ENCODE measurements at regions not wholly inside any gene's neighbourhood (a gene's known extent, or its start where the extent isn't known, plus 50 kb on each side); places are given as distances from the start of the nearest gene placed in this dataset.

DNA sequence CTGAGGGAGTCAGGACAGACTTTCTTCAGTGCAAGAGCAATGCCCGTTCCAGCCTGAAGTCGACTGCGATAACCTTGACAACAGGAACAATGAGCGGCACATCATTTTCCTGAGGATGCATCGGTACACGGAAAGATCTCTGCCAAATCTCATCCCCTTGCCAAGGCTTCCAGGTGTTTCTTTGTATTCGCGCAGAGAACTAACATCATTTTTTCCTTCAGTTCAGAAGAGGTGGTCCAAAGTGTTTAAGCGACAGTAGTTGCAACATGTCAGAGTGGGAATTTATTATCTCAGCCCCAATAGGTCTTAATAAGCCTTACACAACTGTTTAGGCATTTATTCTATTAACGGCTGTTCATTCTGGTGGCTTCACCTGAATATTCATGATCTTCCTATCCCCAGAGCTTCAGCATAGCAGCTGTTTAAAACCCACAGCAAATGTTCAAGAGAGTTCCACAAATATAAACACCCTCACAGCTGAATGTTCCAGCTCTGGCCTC is 129.7 kb upstream of the NFIA start:
- ChIA-PET CTCF (ENCODE audit: unreplicated experiment) (no interaction called here), POLR2A (no interaction called here)
- H2AFZ ChIP-seq (ENCODE audit: low read length) = no peak overlapping the region
- H3K9me2 ChIP-seq (ENCODE audit: insufficient read depth, low read length) = no peaks in the 10 kb centered on the region
- H3K9me3 ChIP-seq (ENCODE audit: low read length) = no peaks in the 10 kb centered on the region
- no TSS peak for BruUV-seq (replicated peaks)
- DNase-seq (ENCODE audit: low spot score) = no peak
- no peaks in the 10 kb centered on the region for H4K20me1 ChIP-seq (ENCODE audit: insufficient read depth, low read length)
- no peaks in the 10 kb centered on the region for H3K79me2 ChIP-seq (ENCODE audit: insufficient read depth, low read depth, low read length)
- no peak overlapping the region for H3K4me2 ChIP-seq (ENCODE audit: low read length)
- no peaks in the 10 kb centered on the region for H3K4me1 ChIP-seq (ENCODE audit: insufficient read depth, low read length, poor library complexity, severe bottlenecking)
- H3K27ac ChIP-seq (ENCODE audit: low read depth, low read length, poor library complexity, severe bottlenecking) = no peak overlapping the region
- no peak for TF ChIP-seq EZH2phosphoT487 (IDR thresholded peaks at IDR 0.05; ENCODE audit: borderline replicate concordance, low read depth, low read length)
- TF ChIP-seq, protein P1, sequence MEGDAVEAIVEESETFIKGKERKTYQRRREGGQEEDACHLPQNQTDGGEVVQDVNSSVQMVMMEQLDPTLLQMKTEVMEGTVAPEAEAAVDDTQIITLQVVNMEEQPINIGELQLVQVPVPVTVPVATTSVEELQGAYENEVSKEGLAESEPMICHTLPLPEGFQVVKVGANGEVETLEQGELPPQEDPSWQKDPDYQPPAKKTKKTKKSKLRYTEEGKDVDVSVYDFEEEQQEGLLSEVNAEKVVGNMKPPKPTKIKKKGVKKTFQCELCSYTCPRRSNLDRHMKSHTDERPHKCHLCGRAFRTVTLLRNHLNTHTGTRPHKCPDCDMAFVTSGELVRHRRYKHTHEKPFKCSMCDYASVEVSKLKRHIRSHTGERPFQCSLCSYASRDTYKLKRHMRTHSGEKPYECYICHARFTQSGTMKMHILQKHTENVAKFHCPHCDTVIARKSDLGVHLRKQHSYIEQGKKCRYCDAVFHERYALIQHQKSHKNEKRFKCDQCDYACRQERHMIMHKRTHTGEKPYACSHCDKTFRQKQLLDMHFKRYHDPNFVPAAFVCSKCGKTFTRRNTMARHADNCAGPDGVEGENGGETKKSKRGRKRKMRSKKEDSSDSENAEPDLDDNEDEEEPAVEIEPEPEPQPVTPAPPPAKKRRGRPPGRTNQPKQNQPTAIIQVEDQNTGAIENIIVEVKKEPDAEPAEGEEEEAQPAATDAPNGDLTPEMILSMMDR (conservative IDR thresholded peaks at IDR 0.05; ENCODE audit: low read length) = no peak
- intact Hi-C loops (cut with micrococcal nuclease; ENCODE audit: unreplicated experiment) = no loop called here
- H3K36me3 ChIP-seq (ENCODE audit: insufficient read depth, low read length) = no peaks in the 10 kb centered on the region
- no peak overlapping the region for H3K4me3 ChIP-seq (ENCODE audit: low read depth, low read length, poor library complexity, severe bottlenecking)

DNA sequence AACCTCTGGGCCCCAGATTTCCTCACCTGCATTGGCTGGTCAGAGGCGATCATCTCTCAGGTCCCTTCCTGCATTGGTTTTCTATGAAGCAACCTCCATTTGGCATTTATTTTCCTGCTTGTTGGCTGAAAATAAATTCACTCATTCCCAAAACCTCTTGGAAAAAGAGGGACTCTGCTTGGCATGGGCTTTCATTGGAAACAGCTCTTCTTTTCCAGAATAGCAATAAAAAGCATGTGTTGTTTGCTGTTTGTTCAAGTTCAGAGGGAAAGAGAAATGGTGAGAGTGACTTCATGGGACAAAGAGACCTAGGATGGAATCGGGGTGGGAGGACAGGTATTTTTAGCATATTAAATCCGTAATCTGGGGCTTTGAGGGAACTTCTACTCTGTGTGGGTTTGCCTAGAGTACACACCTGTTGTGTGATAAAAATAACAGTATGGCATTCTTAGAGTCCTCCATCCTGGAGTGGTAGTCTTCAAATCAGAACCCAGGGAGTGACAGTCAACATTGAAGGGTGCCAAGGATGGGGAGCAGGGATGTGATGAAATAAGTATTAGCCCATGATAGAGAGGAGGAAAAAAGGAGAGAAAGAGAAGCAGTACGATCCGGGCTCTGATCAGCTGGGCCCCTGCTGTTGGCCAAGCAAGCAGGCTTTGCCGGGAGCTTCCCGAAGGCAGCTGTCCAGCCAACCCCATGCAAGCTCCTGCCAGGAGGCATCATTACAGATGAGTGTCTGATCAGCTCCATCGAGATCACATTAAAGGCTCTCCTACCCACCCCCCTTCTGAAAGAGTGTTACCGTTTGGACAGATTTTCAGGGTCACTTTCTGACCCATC is 131.9 kb upstream of the NFIA start:
- Histone ChIP-seq H3K4me3 (ENCODE audit: low read depth, low read length, poor library complexity, severe bottlenecking) (no peak overlapping the region), H3K9me2 (ENCODE audit: insufficient read depth, low read length) (no peaks in the 10 kb centered on the region), H3K4me2 (ENCODE audit: low read length) (no peak overlapping the region), H3K27ac (ENCODE audit: low read depth, low read length, poor library complexity, severe bottlenecking) (no peak overlapping the region), H3K4me1 (ENCODE audit: insufficient read depth, low read length, poor library complexity, severe bottlenecking) (no peaks in the 10 kb centered on the region), H3K79me2 (ENCODE audit: insufficient read depth, low read depth, low read length) (no peaks in the 10 kb centered on the region), H3K36me3 (ENCODE audit: insufficient read depth, low read length) (no peaks in the 10 kb centered on the region), H4K20me1 (ENCODE audit: insufficient read depth, low read length) (no peaks in the 10 kb centered on the region), H2AFZ (ENCODE audit: low read length) (no peak overlapping the region), H3K9me3 (ENCODE audit: low read length) (no peaks in the 10 kb centered on the region)
- intact Hi-C loops (cut with micrococcal nuclease; ENCODE audit: unreplicated experiment) = no loop called here
- no peak for TF ChIP-seq EZH2phosphoT487 (IDR thresholded peaks at IDR 0.05; ENCODE audit: borderline replicate concordance, low read depth, low read length)
- TF ChIP-seq, protein P1 (conservative IDR thresholded peaks at IDR 0.05; ENCODE audit: low read length) = no peak
- BruUV-seq (replicated peaks) = no TSS peak
- ChIA-PET POLR2A (no interaction called here), CTCF (ENCODE audit: unreplicated experiment) (interaction anchor here (0.5 kb wide), 1 partner anchor 47 kb away, joined by 3 read pairs; no protein-coding TSS in a partner anchor)
- no peak for DNase-seq (ENCODE audit: low spot score)

DNA sequence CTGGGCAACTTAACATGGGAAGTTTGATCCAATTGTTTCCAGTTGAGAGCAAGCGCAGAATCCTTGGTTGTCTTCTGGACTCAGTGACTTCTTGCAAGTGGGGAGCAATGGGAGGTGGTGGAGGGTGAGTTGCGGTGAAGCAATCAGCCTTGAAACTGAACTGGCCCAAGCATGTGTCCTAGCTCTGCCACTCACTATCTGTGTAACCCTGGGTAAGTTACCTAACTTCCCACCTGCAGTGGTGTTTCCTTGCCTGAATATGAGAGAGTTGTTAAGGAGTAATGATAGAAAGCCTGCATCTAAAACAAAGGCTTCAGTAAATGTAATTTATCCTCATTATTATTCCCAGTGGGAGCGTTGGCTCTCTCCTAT is 132.5 kb upstream of the NFIA start:
- no TSS peak for BruUV-seq (replicated peaks)
- intact Hi-C loops (cut with micrococcal nuclease; ENCODE audit: unreplicated experiment) = no loop called here
- CTCF ChIA-PET (ENCODE audit: unreplicated experiment) = no interaction called here

More for the DNA sequence above, 132.5 kb upstream of the NFIA start:
- Histone ChIP-seq H3K27ac (ENCODE audit: low read depth, low read length, poor library complexity, severe bottlenecking) (no peak overlapping the region), H2AFZ (ENCODE audit: low read length) (no peak overlapping the region), H3K9me2 (ENCODE audit: insufficient read depth, low read length) (no peaks in the 10 kb centered on the region), H3K9me3 (ENCODE audit: low read length) (no peaks in the 10 kb centered on the region), H3K79me2 (ENCODE audit: insufficient read depth, low read depth, low read length) (no peaks in the 10 kb centered on the region), H3K4me1 (ENCODE audit: insufficient read depth, low read length, poor library complexity, severe bottlenecking) (no peaks in the 10 kb centered on the region), H4K20me1 (ENCODE audit: insufficient read depth, low read length) (no peaks in the 10 kb centered on the region), H3K4me3 (ENCODE audit: low read depth, low read length, poor library complexity, severe bottlenecking) (no peak overlapping the region), H3K36me3 (ENCODE audit: insufficient read depth, low read length) (no peaks in the 10 kb centered on the region), H3K4me2 (ENCODE audit: low read length) (no peak overlapping the region)
- POLR2A ChIA-PET = no interaction called here
- DNase-seq (ENCODE audit: low spot score) = no peak
- TF ChIP-seq EZH2phosphoT487 (IDR thresholded peaks at IDR 0.05; ENCODE audit: borderline replicate concordance, low read depth, low read length) = no peak
- TF ChIP-seq, protein P1 (conservative IDR thresholded peaks at IDR 0.05; ENCODE audit: low read length) = no peak

Measured in OCI-LY7 (cell line).